ENCODE measurements at regions not wholly inside any gene's neighbourhood (a gene's known extent, or its start where the extent isn't known, plus 50 kb on each side); places are given as distances from the start of the nearest gene placed in this dataset.

DNA sequence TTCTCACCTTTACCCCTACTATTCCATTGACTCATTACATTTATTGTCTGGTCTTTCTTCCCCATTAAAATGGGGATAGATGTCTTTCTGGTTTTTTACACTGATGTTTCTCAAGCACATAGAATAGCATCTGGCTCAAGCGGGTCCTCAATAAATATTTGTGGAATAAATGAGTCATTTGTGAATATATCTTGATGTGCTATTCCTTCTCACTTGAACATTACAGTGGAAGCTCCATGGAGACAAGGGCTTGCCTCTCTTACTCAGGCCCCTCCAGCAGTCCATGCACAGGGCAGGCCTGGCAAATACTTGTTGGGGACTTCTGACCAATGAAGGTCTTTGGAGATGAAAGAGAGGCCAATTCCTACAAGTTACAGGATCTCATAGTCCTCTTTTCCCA lies 151.7 kb upstream of the TAS2R1 start:
- ChIA-PET POLR2A (no interaction called here), RAD21 (ENCODE audit: low non-redundant PET in 1 of 2, low total read pairs in 2 of 2, uncharacterized antibody in 2 of 2, unreplicated experiment in 2 of 2) (no interaction called here), CTCF (no interaction called here)
- H3K9me3 ChIP-seq (ENCODE audit: control insufficient read depth in 1 of 2, insufficient read depth in 1 of 2, low read depth in 1 of 2, low read length in 2 of 2), result no peaks in the 10 kb centered on the region
- intact Hi-C loops (cut with micrococcal nuclease), result no loop called here
- ATAC-seq (no peak), DNase-seq (ENCODE audit: low read depth, low spot score) (no peak)
- H3K9ac ChIP-seq (ENCODE audit: low read length), result no peak overlapping the region
- H2AFZ ChIP-seq (ENCODE audit: low read depth, low read length, poor library complexity, severe bottlenecking), result no peak overlapping the region
- no peaks in the 10 kb centered on the region for H3K79me2 ChIP-seq (ENCODE audit: insufficient read depth, low read length)
- no peaks in the 10 kb centered on the region for H3K36me3 ChIP-seq (ENCODE audit: control insufficient read depth in 1 of 2, insufficient read depth in 2 of 2, low read length in 2 of 2)
- no peaks in the 10 kb centered on the region for H3K27me3 ChIP-seq (ENCODE audit: insufficient read depth, low read length)
- no peaks in the 10 kb centered on the region for H3K4me1 ChIP-seq (ENCODE audit: control insufficient read depth in 1 of 2, insufficient read depth in 2 of 2, low read length in 2 of 2)
- no peak overlapping the region for H3K4me2 ChIP-seq (ENCODE audit: low read length)
- H3K9me2 ChIP-seq (ENCODE audit: insufficient read depth), result no peaks in the 10 kb centered on the region
- H3K4me3 ChIP-seq (replicated peaks in 1 of 2; ENCODE audit: low read depth in 1 of 2, low read length in 2 of 2), result no peak overlapping the region
- no TSS peak for BruUV-seq (replicated peaks)
- no peak overlapping the region for H3K27ac ChIP-seq (ENCODE audit: low read depth, low read length)
- TF ChIP-seq SP1 (IDR thresholded peaks at IDR 0.05; ENCODE audit: low read depth) (no peak), FOSL1 (IDR thresholded peaks at IDR 0.05; ENCODE audit: low read depth) (no peak), POLR2A (IDR thresholded peaks at IDR 0.05; ENCODE audit: borderline replicate concordance, extremely low read depth, insufficient read depth, insufficient read length) (no peak), ATF3 (IDR thresholded peaks at IDR 0.05) (no peak), SIN3A (IDR thresholded peaks at IDR 0.05; ENCODE audit: low read depth) (no peak), CEBPB (IDR thresholded peaks at IDR 0.05; ENCODE audit: low read depth) (no peak), ZNF274 (IDR thresholded peaks at IDR 0.05; ENCODE audit: low read depth, low read length) (no peak), EZH2 (IDR thresholded peaks at IDR 0.05) (no peak), ZFX (IDR thresholded peaks at IDR 0.05) (no peak), EGR1 (IDR thresholded peaks at IDR 0.05; ENCODE audit: low read depth) (no peak), EZH2phosphoT487 (IDR thresholded peaks at IDR 0.05; ENCODE audit: borderline replicate concordance) (no peak), YY1 (IDR thresholded peaks at IDR 0.05; ENCODE audit: extremely low read depth, insufficient replicate concordance, low read depth, low read length) (no peak), TCF7L2 (IDR thresholded peaks at IDR 0.05; ENCODE audit: borderline replicate concordance, extremely low read depth, insufficient read depth, insufficient read length) (no peak), RAD21 (IDR thresholded peaks at IDR 0.05; ENCODE audit: low read depth) (no peak), CBX3 (IDR thresholded peaks at IDR 0.05; ENCODE audit: low read depth) (no peak), ELF1 (IDR thresholded peaks at IDR 0.05; ENCODE audit: borderline replicate concordance, low read depth) (no peak)
- TF ChIP-seq, protein P1, sequence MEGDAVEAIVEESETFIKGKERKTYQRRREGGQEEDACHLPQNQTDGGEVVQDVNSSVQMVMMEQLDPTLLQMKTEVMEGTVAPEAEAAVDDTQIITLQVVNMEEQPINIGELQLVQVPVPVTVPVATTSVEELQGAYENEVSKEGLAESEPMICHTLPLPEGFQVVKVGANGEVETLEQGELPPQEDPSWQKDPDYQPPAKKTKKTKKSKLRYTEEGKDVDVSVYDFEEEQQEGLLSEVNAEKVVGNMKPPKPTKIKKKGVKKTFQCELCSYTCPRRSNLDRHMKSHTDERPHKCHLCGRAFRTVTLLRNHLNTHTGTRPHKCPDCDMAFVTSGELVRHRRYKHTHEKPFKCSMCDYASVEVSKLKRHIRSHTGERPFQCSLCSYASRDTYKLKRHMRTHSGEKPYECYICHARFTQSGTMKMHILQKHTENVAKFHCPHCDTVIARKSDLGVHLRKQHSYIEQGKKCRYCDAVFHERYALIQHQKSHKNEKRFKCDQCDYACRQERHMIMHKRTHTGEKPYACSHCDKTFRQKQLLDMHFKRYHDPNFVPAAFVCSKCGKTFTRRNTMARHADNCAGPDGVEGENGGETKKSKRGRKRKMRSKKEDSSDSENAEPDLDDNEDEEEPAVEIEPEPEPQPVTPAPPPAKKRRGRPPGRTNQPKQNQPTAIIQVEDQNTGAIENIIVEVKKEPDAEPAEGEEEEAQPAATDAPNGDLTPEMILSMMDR (IDR thresholded peaks at IDR 0.05 in 2 of 3, conservative IDR thresholded peaks at IDR 0.05 in 1 of 3; ENCODE audit: borderline replicate concordance in 1 of 3, insufficient read depth in 1 of 3, low read depth in 2 of 3, low read length in 2 of 3), result no peak
- TF ChIP-seq, protein P2, sequence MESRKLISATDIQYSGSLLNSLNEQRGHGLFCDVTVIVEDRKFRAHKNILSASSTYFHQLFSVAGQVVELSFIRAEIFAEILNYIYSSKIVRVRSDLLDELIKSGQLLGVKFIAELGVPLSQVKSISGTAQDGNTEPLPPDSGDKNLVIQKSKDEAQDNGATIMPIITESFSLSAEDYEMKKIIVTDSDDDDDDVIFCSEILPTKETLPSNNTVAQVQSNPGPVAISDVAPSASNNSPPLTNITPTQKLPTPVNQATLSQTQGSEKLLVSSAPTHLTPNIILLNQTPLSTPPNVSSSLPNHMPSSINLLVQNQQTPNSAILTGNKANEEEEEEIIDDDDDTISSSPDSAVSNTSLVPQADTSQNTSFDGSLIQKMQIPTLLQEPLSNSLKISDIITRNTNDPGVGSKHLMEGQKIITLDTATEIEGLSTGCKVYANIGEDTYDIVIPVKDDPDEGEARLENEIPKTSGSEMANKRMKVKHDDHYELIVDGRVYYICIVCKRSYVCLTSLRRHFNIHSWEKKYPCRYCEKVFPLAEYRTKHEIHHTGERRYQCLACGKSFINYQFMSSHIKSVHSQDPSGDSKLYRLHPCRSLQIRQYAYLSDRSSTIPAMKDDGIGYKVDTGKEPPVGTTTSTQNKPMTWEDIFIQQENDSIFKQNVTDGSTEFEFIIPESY (IDR thresholded peaks at IDR 0.05; ENCODE audit: extremely low read depth, insufficient replicate concordance, low read length), result no peak
- TF ChIP-seq, protein P3, sequence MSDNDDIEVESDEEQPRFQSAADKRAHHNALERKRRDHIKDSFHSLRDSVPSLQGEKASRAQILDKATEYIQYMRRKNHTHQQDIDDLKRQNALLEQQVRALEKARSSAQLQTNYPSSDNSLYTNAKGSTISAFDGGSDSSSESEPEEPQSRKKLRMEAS (IDR thresholded peaks at IDR 0.05), result no peak
- TF ChIP-seq, protein P4, sequence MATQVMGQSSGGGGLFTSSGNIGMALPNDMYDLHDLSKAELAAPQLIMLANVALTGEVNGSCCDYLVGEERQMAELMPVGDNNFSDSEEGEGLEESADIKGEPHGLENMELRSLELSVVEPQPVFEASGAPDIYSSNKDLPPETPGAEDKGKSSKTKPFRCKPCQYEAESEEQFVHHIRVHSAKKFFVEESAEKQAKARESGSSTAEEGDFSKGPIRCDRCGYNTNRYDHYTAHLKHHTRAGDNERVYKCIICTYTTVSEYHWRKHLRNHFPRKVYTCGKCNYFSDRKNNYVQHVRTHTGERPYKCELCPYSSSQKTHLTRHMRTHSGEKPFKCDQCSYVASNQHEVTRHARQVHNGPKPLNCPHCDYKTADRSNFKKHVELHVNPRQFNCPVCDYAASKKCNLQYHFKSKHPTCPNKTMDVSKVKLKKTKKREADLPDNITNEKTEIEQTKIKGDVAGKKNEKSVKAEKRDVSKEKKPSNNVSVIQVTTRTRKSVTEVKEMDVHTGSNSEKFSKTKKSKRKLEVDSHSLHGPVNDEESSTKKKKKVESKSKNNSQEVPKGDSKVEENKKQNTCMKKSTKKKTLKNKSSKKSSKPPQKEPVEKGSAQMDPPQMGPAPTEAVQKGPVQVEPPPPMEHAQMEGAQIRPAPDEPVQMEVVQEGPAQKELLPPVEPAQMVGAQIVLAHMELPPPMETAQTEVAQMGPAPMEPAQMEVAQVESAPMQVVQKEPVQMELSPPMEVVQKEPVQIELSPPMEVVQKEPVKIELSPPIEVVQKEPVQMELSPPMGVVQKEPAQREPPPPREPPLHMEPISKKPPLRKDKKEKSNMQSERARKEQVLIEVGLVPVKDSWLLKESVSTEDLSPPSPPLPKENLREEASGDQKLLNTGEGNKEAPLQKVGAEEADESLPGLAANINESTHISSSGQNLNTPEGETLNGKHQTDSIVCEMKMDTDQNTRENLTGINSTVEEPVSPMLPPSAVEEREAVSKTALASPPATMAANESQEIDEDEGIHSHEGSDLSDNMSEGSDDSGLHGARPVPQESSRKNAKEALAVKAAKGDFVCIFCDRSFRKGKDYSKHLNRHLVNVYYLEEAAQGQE (IDR thresholded peaks at IDR 0.05; ENCODE audit: low read depth), result no peak
- no peaks in the 10 kb centered on the region for H4K20me1 ChIP-seq (ENCODE audit: insufficient read depth)
